ENCODE measurements at regions not wholly inside any gene's neighbourhood (a gene's known extent, or its start where the extent isn't known, plus 50 kb on each side); places are given as distances from the start of the nearest gene placed in this dataset.

- TF ChIP-seq CTCF (IDR thresholded peaks at IDR 0.05; ENCODE audit: low read depth, low read length, poor library complexity, severe bottlenecking) (no peak), EZH2phosphoT487 (IDR thresholded peaks at IDR 0.05; ENCODE audit: borderline replicate concordance, low read length) (no peak)
Observed at GRCh38 chr3:159620281-159620680, 368.4 kb upstream of the IL12A start.

Data from DOHH2 (cell line).